GM12878 (cell line): ENCODE measurements at regions not wholly inside any gene's neighbourhood (a gene's known extent, or its start where the extent isn't known, plus 50 kb on each side); places are given as distances from the start of the nearest gene placed in this dataset.

Experiments used
- ATAC-seq: fragments of 200-7000 bp; cut with Tn5 transposase; 3 replicates; pipeline ENCODE4 v1.9.1; 2020; ENCODE audit warnings: mild to moderate bottlenecking, moderate library complexity
- BruUV-seq: library from RNA; stranded (reverse); fragments of 400-500 nt; replicated peaks from 2 replicates; lab custom pipeline; 2021; lab: Mats Ljungman, UMichigan
- CTCF ChIA-PET: fragments of 300-600 bp; sonication (Branson Sonifier 250); formaldehyde crosslinking; extraction: SDS; loops from one replicate; lab custom pipeline; 2021; ENCODE audit warnings: inconsistent platforms; lab: Yijun Ruan, JAX
- POLR2A ChIA-PET: fragments of 350-600 bp; formaldehyde crosslinking; extraction: SDS; loops from one replicate; lab custom pipeline; 2021; ENCODE audit warnings: inconsistent platforms; lab: Charles Lee
- RAD21 ChIA-PET: fragments of 300-600 bp; sonication (Branson Sonifier 250); formaldehyde crosslinking; loops from one replicate; lab custom pipeline; 2023; ENCODE audit warnings: antibody characterized with exemption; ENCODE audit not compliant: unreplicated experiment; lab: Charles Lee
- SMC1A ChIA-PET: fragments of 300-600 bp; sonication (Branson Sonifier 250); formaldehyde crosslinking; loops from one replicate; lab custom pipeline; 2023; ENCODE audit not compliant: unreplicated experiment, uncharacterized antibody; lab: Charles Lee
- DNase-seq: peaks from one replicate; pipeline ENCODE4 v3.0.0-alpha.2; 2011; ENCODE audit warnings: low read depth, low spot score
- FAIRE-seq: peaks from 3 replicates; lab custom pipeline; 2011; peaks lifted over from hg19 to GRCh38; lab: Jason Lieb, UNC
- H2AFZ ChIP-seq: 2 replicates; pipeline ENCODE4 v1.6.0; 2011; ENCODE audit warnings: low read depth, low read length, control low read depth; ENCODE audit not compliant: control insufficient read depth
- H3K27ac ChIP-seq: 2 replicates; pipeline ENCODE4 v1.5.1; 2011; ENCODE audit warnings: control low read depth; ENCODE audit not compliant: control insufficient read depth, insufficient read depth
- H3K27me3 ChIP-seq, 2 experiments: replicated peaks in 1 of 2; 2 replicates each; pipeline versions ENCODE4 v1.6.0 to v1.6.1; 2011; ENCODE audit warnings: low read length in 1 of 2; ENCODE audit not compliant: control insufficient read depth in 2 of 2, insufficient read depth in 2 of 2
- H3K36me3 ChIP-seq, 2 experiments: 2 replicates each; pipeline ENCODE4 v1.5.1; 2011; ENCODE audit warnings: low read length in 1 of 2; ENCODE audit not compliant: control insufficient read depth in 2 of 2, insufficient read depth in 2 of 2
- H3K4me1 ChIP-seq: 2 replicates; pipeline ENCODE4 v1.6.1; 2011; ENCODE audit warnings: mild to moderate bottlenecking, low read length, moderate library complexity, mixed read lengths; ENCODE audit not compliant: control insufficient read depth, insufficient read depth
- H3K4me2 ChIP-seq: 2 replicates; pipeline ENCODE4 v1.6.0; 2011; ENCODE audit warnings: control low read depth; ENCODE audit not compliant: control insufficient read depth, insufficient read depth
- H3K4me3 ChIP-seq: fragments of 200-600 bp; sonication (generic); 2 replicates; pipeline ENCODE4 v1.5.1; 2016
- H3K79me2 ChIP-seq: 2 replicates; pipeline ENCODE4 v1.6.0; 2011; ENCODE audit warnings: low read length; ENCODE audit not compliant: control insufficient read depth, insufficient read depth
- H3K9ac ChIP-seq: 2 replicates; pipeline ENCODE4 v1.8.0; 2011; ENCODE audit warnings: low read length, control low read depth, mixed read lengths; ENCODE audit not compliant: control insufficient read depth, insufficient read depth
- H3K9me3 ChIP-seq: replicated peaks from 3 replicates; pipeline ENCODE4 v1.5.1; 2011; ENCODE audit warnings: mild to moderate bottlenecking, low read length; ENCODE audit not compliant: control insufficient read depth, insufficient read depth
- H4K20me1 ChIP-seq: 2 replicates; pipeline ENCODE4 v1.6.0; 2011; ENCODE audit not compliant: control insufficient read depth, insufficient read depth
- ASH2L ChIP-seq: fragments of 300-600, 200-600 bp; sonication (generic); IDR thresholded peaks from 2 replicates; pipeline ENCODE4 v1.6.1; 2017; ENCODE audit warnings: low read depth, mild to moderate bottlenecking, borderline replicate concordance
- CTCF ChIP-seq, 3 experiments: IDR thresholded peaks in 2 of 3; conservative IDR thresholded peaks in 1 of 3; 2 replicates each; pipeline ENCODE4 v1.5.1; 2011; ENCODE audit warnings: low read depth in 3 of 3, low read length in 3 of 3, mild to moderate bottlenecking in 3 of 3, control low read depth in 2 of 3, moderate library complexity in 2 of 3, inconsistent platforms in 1 of 3, mixed read lengths in 1 of 3; ENCODE audit not compliant: control insufficient read depth in 2 of 3, insufficient read depth in 1 of 3; ENCODE audit errors: extremely low read depth in 1 of 3
- GABPA ChIP-seq: IDR thresholded peaks from 2 replicates; pipeline ENCODE4 v1.6.1; 2014; ENCODE audit warnings: antibody characterized with exemption, low read depth, mild to moderate bottlenecking, inconsistent platforms
- MAX ChIP-seq: IDR thresholded peaks from 2 replicates; pipeline ENCODE4 v1.6.1; 2012; ENCODE audit warnings: low read depth, low read length, improper control_type of control experiment
- MXI1 ChIP-seq: fragments of 150-350 bp; IDR thresholded peaks from 2 replicates; pipeline ENCODE4 v1.6.1; 2011; ENCODE audit warnings: low read depth, mild to moderate bottlenecking, inconsistent platforms, low read length, improper control_type of control experiment
- NFIC ChIP-seq: IDR thresholded peaks from 2 replicates; pipeline ENCODE4 v1.6.1; 2012; ENCODE audit warnings: low read depth, mild to moderate bottlenecking, inconsistent platforms, low read length, moderate library complexity
- RCOR1 ChIP-seq: conservative IDR thresholded peaks from 2 replicates; pipeline ENCODE4 v1.6.1; 2012; ENCODE audit warnings: low read depth, low read length, improper control_type of control experiment
- TCF12 ChIP-seq: IDR thresholded peaks from 2 replicates; pipeline ENCODE4 v1.6.1; 2011; ENCODE audit warnings: low read depth, mild to moderate bottlenecking, low read length
- ZNF687 ChIP-seq: fragments of 450-650 bp; IDR thresholded peaks from 2 replicates; pipeline ENCODE4 v1.6.1; 2017; ENCODE audit warnings: mild to moderate bottlenecking, moderate library complexity
- WGBS: methylation state at CpG from one replicate; pipeline ENCODE4 v1.1.6; 2016; ENCODE audit warnings: low lambda C conversion rate; ENCODE audit not compliant: insufficient replicate concordance, insufficient coverage; ENCODE audit errors: missing lambda C conversion rate; 5-methylcytosine and 5-hydroxymethylcytosine counted together
- in situ Hi-C: fragments of 300-500 bp; cut with MboI; formaldehyde crosslinking; loops from 9 replicates; pipeline ENCODE4 v1.14.3; 2018; ENCODE audit warnings: mixed read lengths
- intact Hi-C: fragments of 100-400 bp; cut with micrococcal nuclease; formaldehyde crosslinking; loops from one replicate; pipeline ENCODE4 v1.14.2; 2022; ENCODE audit not compliant: unreplicated experiment

- Histone ChIP-seq H3K27ac (no peak overlapping the region), H3K4me1 (no peaks in the 10 kb centered on the region), H3K9ac (no peak overlapping the region), H3K27me3 (no peaks in the 10 kb centered on the region), H2AFZ (no peak overlapping the region), H3K4me3 (no peak overlapping the region), H4K20me1 (no peaks in the 10 kb centered on the region), H3K36me3 (no peaks in the 10 kb centered on the region), H3K4me2 (no peak overlapping the region), H3K79me2 (no peaks in the 10 kb centered on the region), H3K9me3 (no peaks in the 10 kb centered on the region)
- DNase-seq, result no peak
- WGBS, result 26% methylated on average over 3 of the region's 3 CpGs
- ChIA-PET CTCF (no interaction called here), RAD21 (no interaction called here), SMC1A (no interaction called here), POLR2A (interaction anchor here (0.7 kb wide), 1 partner anchor 240 kb away, joined by 3 read pairs; no protein-coding TSS in a partner anchor)
- TF ChIP-seq MAX, result no peak
- no peak for TF ChIP-seq NFIC
- TF ChIP-seq GABPA, result no peak
- ATAC-seq, result no peak
- intact Hi-C loops (no loop called here), in situ Hi-C loops (no loop called here)
- FAIRE-seq, result no peak
- BruUV-seq, result no TSS peak
Measured at GRCh38 chr18:69233465-69234054, 167.1 kb upstream of the DOK6 start.

- no TSS peak for BruUV-seq
- Histone ChIP-seq H3K9ac (no peak overlapping the region), H3K4me2 (no peak overlapping the region), H3K27ac (no peak overlapping the region), H2AFZ (no peak overlapping the region), H3K79me2 (no peaks in the 10 kb centered on the region), H3K9me3 (no peaks in the 10 kb centered on the region), H4K20me1 (no peaks in the 10 kb centered on the region), H3K4me1 (no peaks in the 10 kb centered on the region), H3K4me3 (no peak overlapping the region), H3K36me3 (no peaks in the 10 kb centered on the region), H3K27me3 (no peaks in the 10 kb centered on the region)
- DNase-seq, result no peak
- 23% methylated on average over 4 of the region's 4 CpGs for WGBS
- ChIA-PET CTCF (interaction anchor here (0.7 kb wide), 1 partner anchor 206 kb away, joined by 4 read pairs; no protein-coding TSS in a partner anchor), RAD21 (no interaction called here), POLR2A (no interaction called here), SMC1A (no interaction called here)
- intact Hi-C loops (no loop called here), in situ Hi-C loops (no loop called here)
- FAIRE-seq, result no peak
- no peak for ATAC-seq
- TF ChIP-seq ZNF687 (no peak), RCOR1 (no peak), CTCF (IDR thresholded peaks at IDR 0.05 in 2 of 3, conservative IDR thresholded peaks at IDR 0.05 in 1 of 3; ENCODE audit: control insufficient read depth in 2 of 3, extremely low read depth in 1 of 3, insufficient read depth in 1 of 3, low read depth in 3 of 3, low read length in 3 of 3) (no peak), MXI1 (no peak), TCF12 (no peak), ASH2L (no peak)
Measured at GRCh38 chr18:69239849-69240674, 160.6 kb upstream of the DOK6 start.
